Upper lobe of left lung (tissue), 6 donors: ENCODE measurements at regions not wholly inside any gene's neighbourhood (a gene's known extent, or its start where the extent isn't known, plus 50 kb on each side); places are given as distances from the start of the nearest gene placed in this dataset.
"Not testable (repeated sequence)": the region's sequence is repeated elsewhere in the genome, so short reads cannot be mapped to it uniquely, and the experiment has no call there.

Source experiments
- ATAC-seq, 2 donors: fragments of 200-7000 bp; cut with Tn5 transposase; one replicate each; pipeline ENCODE4 v1.9.1; 2022; ENCODE audit warnings: mild to moderate bottlenecking in 2 of 2, moderate library complexity in 2 of 2; ENCODE audit not compliant: low FRiP score in 2 of 2
- DNase-seq, 2 donors: peaks; one replicate each; pipeline ENCODE4 v3.0.0-alpha.2; 2019 to 2020
- H3K27ac ChIP-seq, 4 donors: fragments of 200-600 bp; sonication (generic); one replicate each; pipeline ENCODE4 v1.5.1; 2016 to 2019
- H3K27me3 ChIP-seq, 4 donors: fragments of 200-600 bp; sonication (generic); one replicate each; pipeline ENCODE4 v1.5.1; 2017 to 2019
- H3K36me3 ChIP-seq, 4 donors: fragments of 200-600 bp; sonication (generic); one replicate each; pipeline ENCODE4 v1.5.1; 2016 to 2019
- H3K4me1 ChIP-seq, 4 donors: fragments of 200-600 bp; sonication (generic); one replicate each; pipeline ENCODE4 v1.5.1; 2018 to 2019
- H3K4me3 ChIP-seq, 4 donors: fragments of 200-600 bp; sonication (generic); one replicate each; pipeline ENCODE4 v1.5.1; 2017 to 2019; ENCODE audit warnings: mild to moderate bottlenecking in 2 of 4, moderate library complexity in 1 of 4
- H3K9me3 ChIP-seq, 4 donors: fragments of 200-600 bp; sonication (generic); one replicate each; pipeline ENCODE4 v1.5.1; 2018 to 2019
- EP300 ChIP-seq, 4 donors: sonication (generic); formaldehyde crosslinking; IDR thresholded peaks; one replicate each; pipeline ENCODE4 v1.5.1; 2017; ENCODE audit warnings: antibody characterized with exemption in 4 of 4, control low read depth in 2 of 4
- POLR2A ChIP-seq, 4 donors: fragments of 450-650 bp; IDR thresholded peaks; one replicate each; pipeline ENCODE4 v1.5.1; 2016 to 2017; ENCODE audit warnings: antibody characterized with exemption in 4 of 4, mild to moderate bottlenecking in 2 of 4
- POLR2AphosphoS5 ChIP-seq, 2 donors: sonication (generic); formaldehyde crosslinking; IDR thresholded peaks; one replicate each; pipeline ENCODE4 v1.5.1; 2017; ENCODE audit warnings: antibody characterized with exemption in 2 of 2
- WGBS, 2 donors: methylation state at CpG; one replicate each; pipeline ENCODE4 v1.1.5; 2017 to 2018; 5-methylcytosine and 5-hydroxymethylcytosine counted together
- TF ChIP-seq, protein P1 (sequence below), 6 experiments: fragments of 450-650 bp in 4 of 6; fragments of 200-600 bp in 2 of 6; sonication (generic) in 2 of 6; IDR thresholded peaks; one replicate each; pipeline ENCODE4 v1.5.1; 2016 to 2019; ENCODE audit warnings: antibody characterized with exemption in 6 of 6
- donor health status: DM: no; HTN: no; CAD: no; lungs with moderate emphysema.
- donor health status: DM: no; HTN: yes; CAD: no; lungs with severe emphysema.

DNA sequence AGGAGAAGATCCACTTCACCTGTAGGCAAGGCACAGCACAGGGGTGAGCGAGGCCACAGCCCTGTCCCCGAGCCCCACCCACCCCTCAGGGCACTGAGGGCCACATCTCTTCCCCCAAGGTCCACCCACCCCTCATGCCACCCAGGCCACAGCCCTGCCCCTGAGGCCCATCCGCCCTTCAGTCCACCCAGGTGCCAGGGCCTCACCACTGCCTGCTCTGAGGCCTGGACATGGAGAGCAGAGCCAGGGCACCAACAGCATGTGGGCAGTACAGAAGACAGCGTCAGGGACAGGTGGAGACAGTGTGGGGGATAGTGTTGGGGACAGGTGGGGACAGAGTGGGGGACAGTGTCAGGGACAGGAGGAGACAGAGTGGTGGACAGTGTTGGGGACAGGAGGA, 138.3 kb downstream of the TMEM121 start:
- ATAC-seq = peak; percentile 16 to 63
- peaks cover 0 to 9% (median 7%) of the 10 kb centered on the region in 4 donors for H3K4me1 ChIP-seq

GRCh38 chr14:105665247-105665950, 139.0 kb downstream of the TMEM121 start:
- Histone ChIP-seq H3K4me1 (peaks cover 0 to 9% (median 7%) of the 10 kb centered on the region in 4 donors), H3K9me3 (no peaks in the 10 kb centered on the region), H3K36me3 (no peaks in the 10 kb centered on the region), H3K27ac (no peak overlapping the region), H3K4me3 (no peak overlapping the region), H3K27me3 (no peaks in the 10 kb centered on the region)
- peak; percentile 40 to 64 for ATAC-seq
- no peak for DNase-seq
- no peak for TF ChIP-seq POLR2A (IDR thresholded peaks at IDR 0.05)
- no peak for TF ChIP-seq POLR2AphosphoS5 (IDR thresholded peaks at IDR 0.05)
- WGBS, 2 donors = 69 to 73% methylated on average over 8 to 9 of the region's 9 CpGs

More for the DNA sequence above, 138.3 kb downstream of the TMEM121 start:
- WGBS, 2 donors = 82 to 83% methylated on average over 1 to 2 of the region's 4 CpGs
- Histone ChIP-seq H3K27ac (no peak overlapping the region), H3K27me3 (no peaks in the 10 kb centered on the region), H3K4me3 (no peak overlapping the region), H3K9me3 (no peaks in the 10 kb centered on the region), H3K36me3 (no peaks in the 10 kb centered on the region)
- TF ChIP-seq POLR2AphosphoS5 (IDR thresholded peaks at IDR 0.05) = no peak
- TF ChIP-seq POLR2A (IDR thresholded peaks at IDR 0.05) = no peak
- TF ChIP-seq, protein P1, sequence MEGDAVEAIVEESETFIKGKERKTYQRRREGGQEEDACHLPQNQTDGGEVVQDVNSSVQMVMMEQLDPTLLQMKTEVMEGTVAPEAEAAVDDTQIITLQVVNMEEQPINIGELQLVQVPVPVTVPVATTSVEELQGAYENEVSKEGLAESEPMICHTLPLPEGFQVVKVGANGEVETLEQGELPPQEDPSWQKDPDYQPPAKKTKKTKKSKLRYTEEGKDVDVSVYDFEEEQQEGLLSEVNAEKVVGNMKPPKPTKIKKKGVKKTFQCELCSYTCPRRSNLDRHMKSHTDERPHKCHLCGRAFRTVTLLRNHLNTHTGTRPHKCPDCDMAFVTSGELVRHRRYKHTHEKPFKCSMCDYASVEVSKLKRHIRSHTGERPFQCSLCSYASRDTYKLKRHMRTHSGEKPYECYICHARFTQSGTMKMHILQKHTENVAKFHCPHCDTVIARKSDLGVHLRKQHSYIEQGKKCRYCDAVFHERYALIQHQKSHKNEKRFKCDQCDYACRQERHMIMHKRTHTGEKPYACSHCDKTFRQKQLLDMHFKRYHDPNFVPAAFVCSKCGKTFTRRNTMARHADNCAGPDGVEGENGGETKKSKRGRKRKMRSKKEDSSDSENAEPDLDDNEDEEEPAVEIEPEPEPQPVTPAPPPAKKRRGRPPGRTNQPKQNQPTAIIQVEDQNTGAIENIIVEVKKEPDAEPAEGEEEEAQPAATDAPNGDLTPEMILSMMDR (IDR thresholded peaks at IDR 0.05) = no peak
- TF ChIP-seq EP300 (IDR thresholded peaks at IDR 0.05) = no peak
- no peak for DNase-seq

DNA sequence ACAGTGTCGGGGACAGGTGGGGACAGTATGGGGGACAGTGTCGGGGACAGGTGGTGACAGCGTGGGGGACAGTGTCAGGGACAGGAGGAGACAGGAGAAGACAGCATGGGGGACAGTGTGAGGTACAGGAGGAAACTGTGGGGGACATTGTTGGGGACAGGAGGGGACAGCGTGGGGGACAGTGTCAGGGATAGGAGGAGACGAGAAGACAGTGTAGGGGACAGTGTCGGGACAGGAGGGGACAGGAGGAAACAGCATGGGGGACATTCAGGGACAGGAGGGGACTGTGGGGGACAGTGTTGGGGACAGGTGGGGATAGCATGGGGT, 139.5 kb downstream of the TMEM121 start:
- TF ChIP-seq POLR2AphosphoS5 (IDR thresholded peaks at IDR 0.05) (no peak), EP300 (IDR thresholded peaks at IDR 0.05) (no peak), POLR2A (IDR thresholded peaks at IDR 0.05) (no peak)
- TF ChIP-seq, protein P1 (IDR thresholded peaks at IDR 0.05) = no peak
- no peak for DNase-seq
- H3K4me1 ChIP-seq = peaks cover 0 to 9% (median 7%) of the 10 kb centered on the region in 4 donors
- no peaks in the 10 kb centered on the region for H3K36me3 ChIP-seq
- no peaks in the 10 kb centered on the region for H3K27me3 ChIP-seq
- no peak overlapping the region for H3K27ac ChIP-seq
- ATAC-seq = peak; percentile 12 to 20
- WGBS, 2 donors = 83 to 84% methylated on average over 6 of the region's 6 CpGs
- H3K4me3 ChIP-seq = no peak overlapping the region
- H3K9me3 ChIP-seq = no peaks in the 10 kb centered on the region

GRCh38 chr14:105666420-105666819, 140.0 kb downstream of the TMEM121 start:
- Histone ChIP-seq H3K4me3 (no peak overlapping the region), H3K27me3 (no peaks in the 10 kb centered on the region), H3K36me3 (no peaks in the 10 kb centered on the region), H3K27ac (no peak overlapping the region), H3K9me3 (no peaks in the 10 kb centered on the region), H3K4me1 (peaks cover 0 to 9% (median 7%) of the 10 kb centered on the region in 4 donors)
- ATAC-seq (peak; percentile 24 to 50), DNase-seq (no peak)
- 79 to 85% methylated on average over 6 of the region's 6 CpGs for WGBS, 2 donors
- TF ChIP-seq POLR2A (IDR thresholded peaks at IDR 0.05) (no peak), EP300 (IDR thresholded peaks at IDR 0.05) (no peak), POLR2AphosphoS5 (IDR thresholded peaks at IDR 0.05) (no peak)
- TF ChIP-seq, protein P1 (IDR thresholded peaks at IDR 0.05) = no peak

GRCh38 chr14:105666991-105667662, 140.7 kb downstream of the TMEM121 start:
- DNase-seq = peak in 1 of 2 donors; percentile 71
- not testable (repeated sequence) for H3K27me3 ChIP-seq, H3K4me3 ChIP-seq, H3K4me1 ChIP-seq, H3K36me3 ChIP-seq, H3K27ac ChIP-seq, H3K9me3 ChIP-seq
- peak in 1 of 2 donors; percentile 17 for ATAC-seq
- WGBS, 2 donors = 88% methylated on average over 20 of the region's 29 CpGs; no CpG with 5 or more reads in 1 of the 2 donors

DNA sequence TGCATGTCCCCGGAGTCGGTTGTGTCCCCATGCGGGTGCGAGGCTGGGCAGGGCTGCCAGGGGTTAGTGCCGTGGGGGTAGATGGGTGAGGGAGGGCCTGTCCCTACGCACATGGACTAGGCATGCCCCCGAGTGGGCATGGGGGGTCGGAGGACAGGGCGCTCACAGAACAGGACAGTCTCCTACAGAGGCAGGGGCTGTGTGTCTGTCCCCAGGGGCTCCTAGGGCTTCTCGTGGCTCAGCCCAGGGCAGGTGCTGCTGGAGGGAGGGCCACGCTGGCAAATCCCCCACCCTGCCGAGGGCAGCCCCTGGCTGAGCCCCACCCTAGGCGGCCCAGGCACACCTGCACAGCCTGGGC, 141.3 kb downstream of the TMEM121 start:
- H3K9me3 ChIP-seq, H3K4me3 ChIP-seq, H3K4me1 ChIP-seq, ATAC-seq, H3K27ac ChIP-seq, H3K36me3 ChIP-seq, H3K27me3 ChIP-seq, DNase-seq: not testable (repeated sequence)
- WGBS, 2 donors = 90% methylated on average over 7 of the region's 13 CpGs; no CpG with 5 or more reads in 1 of the 2 donors

GRCh38 chr14:105668021-105668420, 141.6 kb downstream of the TMEM121 start:
- 92 to 93% methylated on average over 3 to 13 of the region's 22 CpGs for WGBS, 2 donors
- ATAC-seq, H3K4me3 ChIP-seq, H3K9me3 ChIP-seq, H3K36me3 ChIP-seq, H3K27me3 ChIP-seq, H3K4me1 ChIP-seq, H3K27ac ChIP-seq: not testable (repeated sequence)
- peak in 1 of 2 donors; percentile 82 for DNase-seq

- H3K4me1 ChIP-seq, H3K27ac ChIP-seq, H3K4me3 ChIP-seq, H3K27me3 ChIP-seq, H3K36me3 ChIP-seq, ATAC-seq, H3K9me3 ChIP-seq: not testable (repeated sequence)
- DNase-seq = peak in 1 of 2 donors; percentile 59
- 90 to 93% methylated on average over 18 to 29 of the region's 29 CpGs for WGBS, 2 donors
Measured at GRCh38 chr14:105668471-105669230, 142.3 kb downstream of the TMEM121 start.

GRCh38 chr14:105669231-105669610, 142.8 kb downstream of the TMEM121 start:
- 93% methylated on average over 7 of the region's 7 CpGs; no CpG with 5 or more reads in 1 of the 2 donors for WGBS, 2 donors

More at GRCh38 chr14:105669231-105669610, 142.8 kb downstream of the TMEM121 start:
- H3K27ac ChIP-seq, H3K9me3 ChIP-seq, ATAC-seq, H3K4me3 ChIP-seq, H3K36me3 ChIP-seq, H3K4me1 ChIP-seq, H3K27me3 ChIP-seq: not testable (repeated sequence)
- peak in 1 of 2 donors; percentile 56 for DNase-seq
